Mesendoderm (in vitro differentiated cells): ENCODE measurements at regions not wholly inside any gene's neighbourhood (a gene's known extent, or its start where the extent isn't known, plus 50 kb on each side); places are given as distances from the start of the nearest gene placed in this dataset.

Experiments
- DNase-seq: peaks from one replicate; pipeline ENCODE4 v3.0.0; 2013
- H2AK5ac ChIP-seq: 2 replicates; pipeline ENCODE4 v1.6.1; 2013; ENCODE audit warnings: low read length, inconsistent platforms
- H2BK120ac ChIP-seq: 2 replicates; pipeline ENCODE4 v1.6.1; 2013; ENCODE audit warnings: low read depth, mild to moderate bottlenecking, low read length, moderate library complexity, mixed read lengths
- H2BK15ac ChIP-seq: replicated peaks from 2 replicates; pipeline ENCODE4 v1.6.1; 2013; ENCODE audit warnings: low read depth, mild to moderate bottlenecking, moderate library complexity
- H2BK5ac ChIP-seq: 2 replicates; pipeline ENCODE4 v1.6.1; 2013; ENCODE audit warnings: low read length, inconsistent platforms
- H3K18ac ChIP-seq: 2 replicates; pipeline ENCODE4 v1.6.1; 2013; ENCODE audit warnings: mild to moderate bottlenecking, low read length, mixed read lengths
- H3K23ac ChIP-seq: one replicate; pipeline ENCODE4 v1.6.1; 2013; ENCODE audit warnings: low read length
- H3K27ac ChIP-seq: 2 replicates; pipeline ENCODE4 v1.5.1; 2013; ENCODE audit warnings: low read depth, mild to moderate bottlenecking, inconsistent platforms, low read length, moderate library complexity
- H3K27me3 ChIP-seq: 2 replicates; pipeline ENCODE4 v1.6.1; 2013; ENCODE audit warnings: low read length, control low read depth, mild to moderate bottlenecking, inconsistent platforms; ENCODE audit not compliant: insufficient read depth, poor library complexity
- H3K36me3 ChIP-seq: 2 replicates; pipeline ENCODE4 v1.6.1; 2013; ENCODE audit warnings: low read length, inconsistent platforms; ENCODE audit not compliant: control insufficient read depth, insufficient read depth
- H3K4ac ChIP-seq: one replicate; pipeline ENCODE4 v1.6.1; 2013; ENCODE audit warnings: low read depth, mild to moderate bottlenecking, low read length, moderate library complexity
- H3K4me1 ChIP-seq: 2 replicates; pipeline ENCODE4 v1.6.1; 2013; ENCODE audit warnings: low read depth, low read length, inconsistent platforms; ENCODE audit not compliant: control insufficient read depth
- H3K4me2 ChIP-seq: 2 replicates; pipeline ENCODE4 v1.6.1; 2013; ENCODE audit warnings: low read length
- H3K4me3 ChIP-seq: 2 replicates; pipeline ENCODE4 v1.5.1; 2013; ENCODE audit warnings: mild to moderate bottlenecking, low read length
- H3K56ac ChIP-seq: one replicate; pipeline ENCODE4 v1.6.1; 2013; ENCODE audit warnings: low read length
- H3K79me1 ChIP-seq: 2 replicates; pipeline ENCODE4 v1.6.1; 2013; ENCODE audit warnings: low read length, inconsistent platforms
- H3K79me2 ChIP-seq: 2 replicates; pipeline ENCODE4 v1.6.1; 2013; ENCODE audit warnings: mild to moderate bottlenecking, low read length; ENCODE audit not compliant: control insufficient read depth, insufficient read depth
- H3K9ac ChIP-seq: 2 replicates; pipeline ENCODE4 v1.6.1; 2013; ENCODE audit warnings: low read length, inconsistent platforms
- H4K5ac ChIP-seq: one replicate; pipeline ENCODE4 v1.6.1; 2013; ENCODE audit warnings: low read length
- H4K8ac ChIP-seq: one replicate; pipeline ENCODE4 v1.6.1; 2013; ENCODE audit warnings: low read depth, mild to moderate bottlenecking, control low read depth, low read length, moderate library complexity
- WGBS: extraction: QIAGEN DNeasy Blood & Tissue Kit; methylation state at CpG from one replicate; pipeline ENCODE4 v1.1.7; 2013; ENCODE audit warnings: low lambda C conversion rate, missing lambda C conversion rate; ENCODE audit not compliant: insufficient coverage; ENCODE audit errors: extremely low coverage; 5-methylcytosine and 5-hydroxymethylcytosine counted together

DNA sequence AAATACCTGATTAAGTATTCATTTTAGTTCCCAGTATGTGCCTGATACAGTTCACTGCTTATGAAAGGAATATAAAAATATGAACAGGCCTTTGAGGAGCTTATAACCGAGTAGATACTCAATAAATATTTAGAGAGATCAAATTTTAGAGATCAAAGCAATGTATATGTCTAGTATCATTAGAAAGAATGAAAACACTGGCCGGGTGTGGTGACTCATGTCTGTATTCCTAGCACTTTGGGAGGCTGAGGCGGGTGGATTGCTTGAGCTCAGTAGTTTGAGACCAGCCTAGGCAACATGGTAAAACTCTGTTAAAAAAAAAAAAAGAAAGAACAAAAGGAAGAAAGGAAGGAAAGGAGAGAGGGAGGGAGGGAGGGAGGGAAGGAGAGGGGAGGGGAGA, 113.2 kb upstream of the EEA1 start:
- H2BK5ac ChIP-seq = no peak overlapping the region
- H3K27ac ChIP-seq = no peak overlapping the region
- H3K4me1 ChIP-seq = no peaks in the 10 kb centered on the region
- H3K79me2 ChIP-seq = no peaks in the 10 kb centered on the region
- no peak overlapping the region for H2BK120ac ChIP-seq
- H2BK15ac ChIP-seq = no peak overlapping the region
- H4K8ac ChIP-seq = no peak overlapping the region
- no peak overlapping the region for H3K4ac ChIP-seq
- H3K4me3 ChIP-seq = no peak overlapping the region
- no peak overlapping the region for H3K9ac ChIP-seq
- H3K23ac ChIP-seq = no peak overlapping the region
- no CpG with 5 or more reads among the region's 3 CpGs for WGBS
- H2AK5ac ChIP-seq = no peak overlapping the region
- no peaks in the 10 kb centered on the region for H3K36me3 ChIP-seq
- H3K27me3 ChIP-seq = no peaks in the 10 kb centered on the region
- H3K18ac ChIP-seq = peak overlapping the region; percentile 14
- H3K4me2 ChIP-seq = no peak overlapping the region
- H4K5ac ChIP-seq = no peak overlapping the region
- DNase-seq = no peak
- no peak overlapping the region for H3K56ac ChIP-seq
- H3K79me1 ChIP-seq = no peaks in the 10 kb centered on the region

DNA sequence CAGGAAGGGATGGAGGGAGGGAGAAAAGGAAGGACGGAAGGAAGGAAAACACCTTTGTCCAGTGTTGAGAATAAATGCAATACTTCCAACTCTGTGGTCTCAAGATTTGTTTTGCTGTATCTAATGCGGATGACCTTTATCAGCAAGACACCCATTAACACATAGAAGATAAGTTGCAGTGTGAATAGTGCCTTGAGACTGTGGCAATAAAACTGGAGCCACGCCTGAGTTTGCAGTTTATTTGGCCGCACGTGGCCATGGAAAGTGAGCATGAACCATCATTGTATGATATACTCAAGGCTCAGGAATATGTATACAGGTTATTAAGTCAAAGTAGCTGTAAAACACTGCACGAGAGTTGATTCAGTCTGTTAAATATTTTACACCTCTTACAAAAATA, 113.6 kb upstream of the EEA1 start:
- no peak overlapping the region for H4K8ac ChIP-seq
- WGBS = no CpG with 5 or more reads among the region's 6 CpGs
- H3K79me1 ChIP-seq = no peaks in the 10 kb centered on the region
- H3K9ac ChIP-seq = no peak overlapping the region
- H3K36me3 ChIP-seq = no peaks in the 10 kb centered on the region
- H3K4me1 ChIP-seq = no peaks in the 10 kb centered on the region
- H2BK120ac ChIP-seq = no peak overlapping the region
- H2BK15ac ChIP-seq = no peak overlapping the region
- no peak overlapping the region for H2BK5ac ChIP-seq
- H3K27ac ChIP-seq = no peak overlapping the region
- H3K56ac ChIP-seq = no peak overlapping the region
- H3K18ac ChIP-seq = peak overlapping the region; percentile 14
- no peaks in the 10 kb centered on the region for H3K27me3 ChIP-seq
- no peak overlapping the region for H2AK5ac ChIP-seq
- H3K23ac ChIP-seq = no peak overlapping the region
- H4K5ac ChIP-seq = no peak overlapping the region
- peak; percentile 40 for DNase-seq
- H3K4me3 ChIP-seq = no peak overlapping the region
- no peaks in the 10 kb centered on the region for H3K79me2 ChIP-seq
- H3K4me2 ChIP-seq = no peak overlapping the region
- H3K4ac ChIP-seq = no peak overlapping the region

DNA sequence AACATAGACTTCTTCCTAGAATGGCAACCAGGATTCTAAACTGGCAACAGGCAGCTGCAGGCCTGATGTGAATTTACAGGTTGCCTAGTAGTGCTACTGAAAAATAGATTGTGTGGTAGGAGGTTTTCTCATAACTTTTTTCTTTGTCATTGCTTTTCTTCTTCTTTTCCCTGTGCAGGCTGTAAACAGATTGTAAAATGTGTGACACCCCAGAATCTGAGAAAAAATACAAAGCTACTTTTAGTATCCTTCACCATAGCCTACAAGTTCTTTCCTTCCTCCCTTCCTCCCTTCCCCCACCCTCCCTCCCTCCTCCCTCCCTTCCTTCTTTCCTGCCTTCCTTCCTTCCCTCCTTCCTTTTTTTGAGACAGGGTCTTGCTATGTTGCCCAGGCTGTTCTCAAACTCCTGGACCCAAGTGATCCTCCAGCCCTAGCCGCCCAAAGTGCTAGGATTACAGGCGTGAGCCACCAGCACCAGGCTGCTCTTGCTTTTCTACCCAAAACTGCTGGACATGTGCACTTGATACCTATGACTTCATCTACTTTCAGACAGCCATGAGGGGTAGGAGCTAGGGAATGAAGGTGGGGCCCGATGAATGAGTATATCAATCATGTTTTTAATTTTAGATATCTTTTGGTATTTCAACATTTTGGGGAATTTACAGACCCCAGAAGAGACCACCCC, 114.2 kb upstream of the EEA1 start:
- Histone ChIP-seq H3K23ac (no peak overlapping the region), H3K36me3 (no peaks in the 10 kb centered on the region), H2AK5ac (no peak overlapping the region), H3K27ac (no peak overlapping the region), H4K5ac (no peak overlapping the region), H3K4me3 (no peak overlapping the region), H3K4me1 (no peaks in the 10 kb centered on the region), H3K79me1 (no peaks in the 10 kb centered on the region), H3K79me2 (no peaks in the 10 kb centered on the region), H2BK5ac (no peak overlapping the region), H3K4me2 (no peak overlapping the region), H3K4ac (no peak overlapping the region), H2BK120ac (no peak overlapping the region), H3K18ac (no peak overlapping the region), H2BK15ac (no peak overlapping the region), H3K27me3 (no peaks in the 10 kb centered on the region), H3K56ac (no peak overlapping the region), H4K8ac (no peak overlapping the region), H3K9ac (no peak overlapping the region)
- no peak for DNase-seq
- WGBS = no CpG with 5 or more reads among the region's 3 CpGs

DNA sequence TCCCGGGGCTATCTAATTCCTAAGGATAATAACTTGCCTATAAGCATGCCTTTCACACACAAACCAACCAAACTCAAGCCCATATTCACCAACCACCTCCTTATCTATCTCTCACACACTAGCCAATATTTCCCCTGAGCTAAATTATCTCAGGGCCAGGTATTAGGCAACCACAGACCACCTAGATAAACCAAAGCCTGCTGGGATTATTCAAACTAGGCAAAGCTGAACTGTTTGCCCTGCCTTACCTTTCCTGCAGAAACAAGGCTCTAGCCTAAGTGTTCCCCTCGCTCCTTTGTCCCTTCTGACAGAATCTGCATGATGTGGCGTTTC, 114.7 kb upstream of the EEA1 start:
- no peak for DNase-seq
- H2BK15ac ChIP-seq = no peak overlapping the region
- H3K27me3 ChIP-seq = no peaks in the 10 kb centered on the region
- no peak overlapping the region for H3K23ac ChIP-seq
- no peak overlapping the region for H2BK120ac ChIP-seq
- H3K4me1 ChIP-seq = no peaks in the 10 kb centered on the region
- H2BK5ac ChIP-seq = no peak overlapping the region
- no peaks in the 10 kb centered on the region for H3K36me3 ChIP-seq
- no peak overlapping the region for H3K9ac ChIP-seq
- no peaks in the 10 kb centered on the region for H3K79me2 ChIP-seq
- no peak overlapping the region for H3K18ac ChIP-seq
- WGBS = no CpG with 5 or more reads among the region's 3 CpGs
- H3K4me3 ChIP-seq = no peak overlapping the region
- no peak overlapping the region for H4K5ac ChIP-seq
- H2AK5ac ChIP-seq = no peak overlapping the region
- H3K56ac ChIP-seq = no peak overlapping the region
- H3K4me2 ChIP-seq = no peak overlapping the region
- no peaks in the 10 kb centered on the region for H3K79me1 ChIP-seq
- H3K4ac ChIP-seq = no peak overlapping the region
- H3K27ac ChIP-seq = no peak overlapping the region
- H4K8ac ChIP-seq = no peak overlapping the region

DNA sequence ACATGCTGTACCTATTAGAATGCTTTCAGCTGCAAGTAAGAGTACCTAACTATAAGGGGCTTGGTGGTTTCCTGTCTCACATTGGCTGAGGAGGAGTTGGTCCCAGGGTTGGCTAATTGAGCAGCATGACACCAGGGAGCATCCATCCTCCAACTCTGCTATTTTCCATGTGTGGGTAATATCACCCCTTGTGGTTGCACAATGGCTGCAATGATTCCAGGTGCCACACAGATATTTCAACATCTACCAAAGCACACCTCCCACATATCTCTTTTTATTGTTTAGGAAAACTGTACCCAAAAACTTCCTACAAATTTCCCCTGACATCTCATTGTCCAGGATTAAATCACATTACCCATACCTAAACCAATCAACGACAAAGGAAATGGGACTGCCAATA, 118.0 kb upstream of the EEA1 start:
- H3K36me3 ChIP-seq = no peaks in the 10 kb centered on the region
- H3K4me1 ChIP-seq = peaks cover 3% of the 10 kb centered on the region
- H2BK120ac ChIP-seq = no peak overlapping the region
- no peak overlapping the region for H3K9ac ChIP-seq
- no peak overlapping the region for H4K8ac ChIP-seq
- H4K5ac ChIP-seq = no peak overlapping the region
- H3K27ac ChIP-seq = no peak overlapping the region
- no peaks in the 10 kb centered on the region for H3K79me1 ChIP-seq
- no peak overlapping the region for H3K23ac ChIP-seq
- WGBS = no CpG with 5 or more reads among the region's 1 CpG
- no peak overlapping the region for H3K56ac ChIP-seq
- no peaks in the 10 kb centered on the region for H3K79me2 ChIP-seq
- no peak overlapping the region for H3K4ac ChIP-seq
- H3K18ac ChIP-seq = no peak overlapping the region
- H2BK15ac ChIP-seq = no peak overlapping the region
- no peak overlapping the region for H2BK5ac ChIP-seq
- no peaks in the 10 kb centered on the region for H3K27me3 ChIP-seq
- no peak overlapping the region for H3K4me2 ChIP-seq
- no peak for DNase-seq
- no peak overlapping the region for H3K4me3 ChIP-seq
- H2AK5ac ChIP-seq = no peak overlapping the region

DNA sequence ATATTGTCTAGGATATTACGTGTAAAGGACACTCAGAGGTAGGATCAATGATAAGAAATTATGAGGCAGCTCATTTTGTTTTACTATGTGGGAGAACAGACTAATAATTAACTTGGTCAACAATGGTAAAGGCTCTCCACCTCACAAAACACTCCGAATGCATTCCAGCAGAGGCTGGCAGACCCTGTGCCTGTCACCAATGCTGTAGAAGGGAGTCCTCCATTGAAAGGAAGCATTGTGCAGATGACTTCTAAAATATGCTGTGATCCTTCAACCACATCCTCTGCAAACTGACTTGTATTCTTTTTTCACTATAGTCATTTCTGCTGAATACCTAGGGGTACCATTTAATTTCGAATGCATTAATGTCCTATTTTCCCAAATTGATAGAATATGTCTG, 119.6 kb upstream of the EEA1 start:
- Histone ChIP-seq H3K36me3 (no peaks in the 10 kb centered on the region), H3K27ac (no peak overlapping the region), H4K5ac (no peak overlapping the region), H3K79me1 (no peaks in the 10 kb centered on the region), H3K9ac (no peak overlapping the region), H3K4ac (no peak overlapping the region), H3K18ac (no peak overlapping the region), H3K4me2 (no peak overlapping the region), H3K23ac (no peak overlapping the region), H3K27me3 (no peaks in the 10 kb centered on the region), H2BK120ac (no peak overlapping the region), H4K8ac (no peak overlapping the region), H3K4me3 (no peak overlapping the region), H2AK5ac (no peak overlapping the region), H3K79me2 (no peaks in the 10 kb centered on the region), H2BK5ac (no peak overlapping the region), H3K56ac (no peak overlapping the region), H3K4me1 (peaks cover 3% of the 10 kb centered on the region), H2BK15ac (no peak overlapping the region)
- no CpG with 5 or more reads among the region's 3 CpGs for WGBS
- no peak for DNase-seq
